HG03196 (cell line): ENCODE measurements at regions not wholly inside any gene's neighbourhood (a gene's known extent, or its start where the extent isn't known, plus 50 kb on each side); places are given as distances from the start of the nearest gene placed in this dataset.

ENCODE experiments used
- ATAC-seq: cut with Tn5 transposase; IDR thresholded peaks from one replicate; pipeline ENCODE4 v1.9.1; 2021; ENCODE audit not compliant: unreplicated experiment

GRCh38 chr21:41633627-41634026, 125.7 kb upstream of the TMPRSS2 start:
- no peak for ATAC-seq

- ATAC-seq: no peak
These were observed 125.0 kb upstream of the TMPRSS2 start for GRCh38 chr21:41632748-41633475.

DNA sequence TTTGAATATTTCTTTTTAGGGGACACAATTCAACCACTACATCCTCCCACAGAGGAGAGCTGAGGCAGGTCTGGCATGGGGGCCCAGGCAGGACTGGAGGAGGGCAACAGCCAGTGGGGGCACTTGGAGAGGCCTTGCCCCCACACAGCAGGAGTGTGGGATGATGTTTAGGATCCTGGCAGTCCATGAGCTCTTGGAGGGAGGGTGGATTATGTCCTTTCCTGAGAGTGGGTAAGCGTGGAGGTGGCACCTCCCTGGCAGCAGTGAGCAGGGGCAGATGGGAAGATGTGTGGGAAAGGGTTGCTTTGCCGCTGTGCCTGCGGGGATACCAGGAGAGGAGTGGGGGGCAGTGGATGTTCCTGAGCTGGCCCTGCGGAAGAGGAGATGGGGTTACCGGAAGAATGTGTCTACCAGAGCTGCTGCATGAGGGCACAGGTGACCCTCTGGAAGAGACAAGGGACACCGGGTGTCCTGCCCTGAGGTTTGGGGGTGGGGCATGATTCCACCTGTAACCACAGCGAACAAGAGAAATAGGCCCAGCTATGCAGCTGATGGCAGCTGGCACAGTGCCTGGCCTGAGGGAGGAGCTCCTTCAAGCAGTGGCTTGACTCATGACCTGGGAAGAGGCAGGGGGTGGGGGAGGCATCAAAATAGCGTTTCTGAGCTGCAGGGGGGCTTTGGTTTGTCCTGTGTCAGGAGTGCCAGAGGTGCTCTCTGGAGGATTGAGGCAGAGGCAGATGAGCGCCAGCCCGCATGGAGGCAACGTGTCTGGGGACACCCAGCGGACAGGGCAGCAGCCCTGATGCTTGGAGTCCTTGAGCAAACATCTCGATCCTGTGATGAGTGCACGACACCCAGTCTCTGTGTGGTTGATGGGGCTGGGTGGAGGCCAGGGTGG, 123.9 kb upstream of the TMPRSS2 start:
- ATAC-seq: no peak

GRCh38 chr21:41630917-41631316, 123.0 kb upstream of the TMPRSS2 start:
- ATAC-seq: no peak

GRCh38 chr21:41630249-41630648, 122.3 kb upstream of the TMPRSS2 start:
- ATAC-seq: no peak

- no peak for ATAC-seq
These were observed 120.3 kb upstream of the TMPRSS2 start for GRCh38 chr21:41628256-41628655.

- no peak for ATAC-seq
These were observed 119.5 kb upstream of the TMPRSS2 start for GRCh38 chr21:41627428-41627827.

- ATAC-seq: no peak
These were observed 118.1 kb upstream of the TMPRSS2 start for GRCh38 chr21:41626021-41626420.

- no peak for ATAC-seq
These were observed 117.5 kb upstream of the TMPRSS2 start for GRCh38 chr21:41625428-41625827.

DNA sequence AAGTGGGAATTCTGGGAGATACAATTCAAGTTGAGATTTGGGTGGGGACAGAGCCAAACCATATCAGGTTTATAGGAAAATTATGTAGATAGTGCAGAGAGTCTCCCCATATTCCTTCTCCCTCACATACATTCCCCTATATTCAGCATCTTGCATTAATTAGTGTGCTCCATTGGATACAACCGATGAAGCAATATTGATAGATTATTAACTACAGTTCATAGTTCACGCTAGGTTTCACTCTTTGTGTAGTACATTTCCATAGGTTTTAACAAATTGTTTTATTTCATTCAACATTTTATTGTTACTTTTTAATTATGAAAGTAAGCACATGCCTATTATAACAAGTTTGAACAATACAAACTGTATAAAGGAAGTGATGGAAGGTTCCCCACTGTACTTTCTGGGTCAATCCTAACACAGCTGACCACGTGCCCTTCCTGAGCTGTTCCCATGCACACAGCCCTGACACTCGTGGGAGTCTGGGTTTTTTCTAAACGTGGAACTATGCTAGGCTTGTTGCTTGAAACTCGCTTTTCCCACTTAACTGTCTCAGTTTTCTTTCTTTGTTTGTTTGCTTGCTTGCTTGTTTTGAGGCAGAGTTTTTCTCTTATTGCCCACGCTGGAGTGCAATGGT, 116.8 kb upstream of the TMPRSS2 start:
- no peak for ATAC-seq

- ATAC-seq: no peak
These were observed 116.0 kb upstream of the TMPRSS2 start for GRCh38 chr21:41623945-41624344.

- ATAC-seq: no peak
These were observed 115.0 kb upstream of the TMPRSS2 start for GRCh38 chr21:41622831-41623548.

DNA sequence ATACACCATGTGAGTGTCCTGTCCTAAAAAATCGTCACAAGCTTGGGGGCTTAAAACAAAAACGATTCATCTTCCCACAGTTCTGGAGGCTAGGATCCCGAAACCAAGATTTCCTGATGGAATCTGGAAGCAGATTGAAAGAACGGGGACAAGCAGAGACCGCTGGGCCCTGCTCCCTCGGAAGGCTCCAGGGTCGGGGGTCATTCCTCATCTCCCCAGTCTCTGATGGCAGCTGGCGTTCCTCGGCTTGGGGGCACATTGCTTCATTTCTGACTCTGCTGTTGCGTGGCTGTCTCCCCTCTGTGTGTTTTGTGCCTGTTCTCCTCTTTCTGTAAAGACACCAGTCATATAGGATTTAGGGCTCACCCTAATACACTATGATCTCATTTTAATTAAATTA, 114.2 kb upstream of the TMPRSS2 start:
- no peak for ATAC-seq

GRCh38 chr21:41621513-41621912, 113.6 kb upstream of the TMPRSS2 start:
- no peak for ATAC-seq

GRCh38 chr21:41620982-41621381, 113.0 kb upstream of the TMPRSS2 start:
- no peak for ATAC-seq

GRCh38 chr21:41620541-41620940, 112.6 kb upstream of the TMPRSS2 start:
- ATAC-seq: no peak

DNA sequence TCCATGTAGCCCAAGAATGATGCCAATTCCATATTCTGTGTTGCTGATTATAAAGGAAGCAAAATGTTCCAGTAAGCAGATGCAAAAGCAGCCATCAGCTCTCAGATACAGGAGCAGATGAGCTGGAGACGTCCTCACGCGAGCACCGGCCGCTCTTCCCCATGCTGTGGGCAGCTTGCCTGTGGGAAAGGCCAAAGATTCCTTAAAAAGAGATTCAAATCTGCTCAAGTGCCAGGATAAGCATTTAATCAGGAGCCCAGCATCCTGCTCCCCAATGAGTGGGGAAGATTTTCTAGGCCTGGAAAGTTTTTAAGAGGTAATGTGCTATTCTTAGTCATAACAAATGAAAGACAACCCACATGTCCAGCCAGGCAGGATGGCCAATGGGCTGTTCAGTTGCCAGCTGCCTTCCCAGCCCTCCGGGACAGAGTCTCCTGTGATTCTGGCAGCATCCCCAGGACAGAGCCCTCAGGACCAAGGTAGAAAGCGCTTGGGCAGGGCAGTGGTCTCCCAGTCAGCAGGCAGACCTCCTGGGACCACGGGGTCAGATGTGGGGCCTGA, 108.2 kb upstream of the TMPRSS2 start:
- no peak for ATAC-seq

GRCh38 chr21:41615613-41616012, 107.7 kb upstream of the TMPRSS2 start:
- no peak for ATAC-seq

DNA sequence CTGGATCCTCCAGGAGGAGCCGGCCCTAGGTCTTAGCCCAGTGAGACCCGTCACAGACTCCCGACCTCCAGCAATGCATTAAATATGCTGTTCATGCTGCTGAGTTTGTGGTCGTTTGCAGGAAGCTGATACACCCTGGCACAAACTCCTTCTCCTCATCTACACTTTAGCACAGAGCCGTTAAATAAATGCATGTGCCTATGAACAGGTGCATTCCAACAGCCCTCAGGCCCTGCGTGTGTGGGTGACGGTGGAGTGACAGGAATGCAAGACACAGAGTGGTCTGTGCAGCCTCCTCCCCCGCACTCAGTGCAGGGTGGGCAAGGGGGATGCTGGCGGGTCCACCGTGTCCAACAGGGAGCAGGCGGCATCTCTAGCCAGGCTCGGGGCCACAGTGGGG, 106.6 kb upstream of the TMPRSS2 start:
- no peak for ATAC-seq

GRCh38 chr21:41613533-41613909, 105.6 kb upstream of the TMPRSS2 start:
- ATAC-seq: no peak
